A549 (cell line): ENCODE measurements at regions not wholly inside any gene's neighbourhood (a gene's known extent, or its start where the extent isn't known, plus 50 kb on each side); places are given as distances from the start of the nearest gene placed in this dataset.

Source experiments
- EP300 ChIP-seq, 2 experiments: fragments of >200 bp; sonication (Bioruptor Twin); formaldehyde crosslinking; IDR thresholded peaks; 2 replicates in 1 of 2; 3 replicates in 1 of 2; pipeline ENCODE4 v1.6.1; 2016 to 2017
- HDAC2 ChIP-seq: fragments of 200-600 bp; sonication (generic); IDR thresholded peaks from 2 replicates; pipeline ENCODE4 v1.6.1; 2016
- MYC ChIP-seq: IDR thresholded peaks from 2 replicates; pipeline ENCODE4 v1.6.1; 2012; ENCODE audit warnings: mild to moderate bottlenecking, inconsistent platforms, low read length, improper control_type of control experiment, borderline replicate concordance
- NFE2L2 ChIP-seq: fragments of 150-350 bp; conservative IDR thresholded peaks from 2 replicates; pipeline ENCODE4 v1.6.1; 2014; ENCODE audit warnings: low read length
- POLR2AphosphoS2 ChIP-seq: conservative IDR thresholded peaks from 2 replicates; pipeline ENCODE4 v1.6.1; 2012; ENCODE audit warnings: low read length, improper control_type of control experiment, inconsistent platforms
- RAD21 ChIP-seq, 2 experiments: fragments of >200 bp in 1 of 2; sonication (Bioruptor Twin) in 1 of 2; formaldehyde crosslinking in 1 of 2; IDR thresholded peaks in 1 of 2; conservative IDR thresholded peaks in 1 of 2; 2 replicates in 1 of 2; 3 replicates in 1 of 2; pipeline ENCODE4 v1.6.1; 2012 to 2018; ENCODE audit warnings: inconsistent platforms in 1 of 2
- TF ChIP-seq, protein P1 (sequence below): IDR thresholded peaks from 2 replicates; pipeline ENCODE4 v1.6.1; 2012
- TF ChIP-seq, protein P2 (sequence below): fragments of >200 bp; sonication (Bioruptor Twin); formaldehyde crosslinking; IDR thresholded peaks from 3 replicates; pipeline ENCODE4 v1.5.1; 2016

DNA sequence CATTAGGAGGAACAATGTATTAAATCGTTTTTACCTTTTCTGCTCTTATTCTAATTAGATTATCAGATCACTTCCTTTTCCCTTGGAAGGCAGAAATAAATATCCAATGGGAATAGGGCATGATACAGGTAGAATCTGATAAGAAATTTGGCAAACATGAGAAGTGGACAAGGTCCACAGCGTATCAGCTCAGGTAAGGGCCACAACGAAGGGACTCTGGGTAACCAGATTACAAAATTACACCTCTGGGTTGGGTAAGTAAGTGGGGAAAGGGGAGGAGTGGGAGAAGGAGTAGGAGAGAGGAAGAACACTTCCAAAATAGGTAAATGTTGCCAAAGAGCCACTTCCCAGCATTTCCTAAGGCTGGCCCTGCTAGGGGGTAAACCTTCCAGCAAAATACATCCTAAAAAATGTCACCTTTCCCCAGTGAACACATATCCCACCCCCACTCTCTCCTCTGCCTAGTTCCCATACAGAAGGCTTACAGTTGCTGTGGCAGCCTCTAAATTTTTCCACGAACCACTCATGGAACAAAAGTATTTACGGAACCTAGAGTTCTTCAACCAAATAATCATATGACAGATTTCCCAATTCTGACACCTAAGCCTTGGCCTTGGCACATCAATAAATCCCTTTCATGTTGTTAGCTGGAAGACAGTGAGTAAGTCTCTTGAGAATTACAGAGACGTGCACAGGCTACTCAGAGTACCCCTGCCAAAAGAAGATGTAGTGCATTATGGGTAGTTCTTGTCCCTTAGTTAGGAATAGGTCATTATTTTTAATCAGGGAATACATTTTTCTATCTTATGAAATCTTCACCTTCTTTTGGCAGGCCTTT, 51.5 kb upstream of the DLX6 start:
- TF ChIP-seq, protein P1, sequence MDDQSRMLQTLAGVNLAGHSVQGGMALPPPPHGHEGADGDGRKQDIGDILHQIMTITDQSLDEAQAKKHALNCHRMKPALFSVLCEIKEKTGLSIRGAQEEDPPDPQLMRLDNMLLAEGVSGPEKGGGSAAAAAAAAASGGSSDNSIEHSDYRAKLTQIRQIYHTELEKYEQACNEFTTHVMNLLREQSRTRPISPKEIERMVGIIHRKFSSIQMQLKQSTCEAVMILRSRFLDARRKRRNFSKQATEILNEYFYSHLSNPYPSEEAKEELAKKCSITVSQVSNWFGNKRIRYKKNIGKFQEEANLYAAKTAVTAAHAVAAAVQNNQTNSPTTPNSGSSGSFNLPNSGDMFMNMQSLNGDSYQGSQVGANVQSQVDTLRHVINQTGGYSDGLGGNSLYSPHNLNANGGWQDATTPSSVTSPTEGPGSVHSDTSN, result no peak
- TF ChIP-seq, protein P2, sequence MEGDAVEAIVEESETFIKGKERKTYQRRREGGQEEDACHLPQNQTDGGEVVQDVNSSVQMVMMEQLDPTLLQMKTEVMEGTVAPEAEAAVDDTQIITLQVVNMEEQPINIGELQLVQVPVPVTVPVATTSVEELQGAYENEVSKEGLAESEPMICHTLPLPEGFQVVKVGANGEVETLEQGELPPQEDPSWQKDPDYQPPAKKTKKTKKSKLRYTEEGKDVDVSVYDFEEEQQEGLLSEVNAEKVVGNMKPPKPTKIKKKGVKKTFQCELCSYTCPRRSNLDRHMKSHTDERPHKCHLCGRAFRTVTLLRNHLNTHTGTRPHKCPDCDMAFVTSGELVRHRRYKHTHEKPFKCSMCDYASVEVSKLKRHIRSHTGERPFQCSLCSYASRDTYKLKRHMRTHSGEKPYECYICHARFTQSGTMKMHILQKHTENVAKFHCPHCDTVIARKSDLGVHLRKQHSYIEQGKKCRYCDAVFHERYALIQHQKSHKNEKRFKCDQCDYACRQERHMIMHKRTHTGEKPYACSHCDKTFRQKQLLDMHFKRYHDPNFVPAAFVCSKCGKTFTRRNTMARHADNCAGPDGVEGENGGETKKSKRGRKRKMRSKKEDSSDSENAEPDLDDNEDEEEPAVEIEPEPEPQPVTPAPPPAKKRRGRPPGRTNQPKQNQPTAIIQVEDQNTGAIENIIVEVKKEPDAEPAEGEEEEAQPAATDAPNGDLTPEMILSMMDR, result no peak
- TF ChIP-seq HDAC2 (no peak), EP300 (IDR thresholded peaks at IDR 0.05) (no peak), NFE2L2 (no peak), POLR2AphosphoS2 (no peak), MYC (no peak), RAD21 (conservative IDR thresholded peaks at IDR 0.05 in 1 of 2, IDR thresholded peaks at IDR 0.05 in 1 of 2) (no peak)
